WERI-Rb-1 (cell line): ENCODE measurements at regions not wholly inside any gene's neighbourhood (a gene's known extent, or its start where the extent isn't known, plus 50 kb on each side); places are given as distances from the start of the nearest gene placed in this dataset.
"Not testable (repeated sequence)": the region's sequence is repeated elsewhere in the genome, so short reads cannot be mapped to it uniquely, and the experiment has no call there.

Experiments
- DNase-seq: peaks from one replicate; pipeline ENCODE4 v3.0.0-alpha.2; 2020
- H3K27ac ChIP-seq: fragments of 250-450 bp; sonication (Bioruptor Pico); 2 replicates; pipeline ENCODE4 v1.5.1; 2020; ENCODE audit warnings: mild to moderate bottlenecking, moderate library complexity
- H3K27me3 ChIP-seq: fragments of 250-450 bp; sonication (Bioruptor Pico); 2 replicates; pipeline ENCODE4 v1.5.1; 2021; ENCODE audit warnings: mild to moderate bottlenecking, low read depth, moderate library complexity; ENCODE audit not compliant: insufficient read depth, severe bottlenecking
- H3K36me3 ChIP-seq: fragments of 250-450 bp; sonication (Bioruptor Pico); 2 replicates; pipeline ENCODE4 v1.5.1; 2020; ENCODE audit warnings: mild to moderate bottlenecking, moderate library complexity
- H3K4me3 ChIP-seq: 2 replicates; pipeline ENCODE4 v1.5.1; 2011; ENCODE audit warnings: low read depth, mild to moderate bottlenecking, control low read depth, low read length
- H3K9me3 ChIP-seq: fragments of 250-450 bp; sonication (Bioruptor Pico); 2 replicates; pipeline ENCODE4 v1.5.1; 2021; ENCODE audit warnings: mild to moderate bottlenecking, moderate library complexity; ENCODE audit not compliant: severe bottlenecking
- TF ChIP-seq, protein P1 (sequence below): IDR thresholded peaks from 2 replicates; pipeline ENCODE4 v1.5.1; 2011; ENCODE audit warnings: low read depth, mild to moderate bottlenecking, control low read depth, inconsistent platforms, low read length

DNA sequence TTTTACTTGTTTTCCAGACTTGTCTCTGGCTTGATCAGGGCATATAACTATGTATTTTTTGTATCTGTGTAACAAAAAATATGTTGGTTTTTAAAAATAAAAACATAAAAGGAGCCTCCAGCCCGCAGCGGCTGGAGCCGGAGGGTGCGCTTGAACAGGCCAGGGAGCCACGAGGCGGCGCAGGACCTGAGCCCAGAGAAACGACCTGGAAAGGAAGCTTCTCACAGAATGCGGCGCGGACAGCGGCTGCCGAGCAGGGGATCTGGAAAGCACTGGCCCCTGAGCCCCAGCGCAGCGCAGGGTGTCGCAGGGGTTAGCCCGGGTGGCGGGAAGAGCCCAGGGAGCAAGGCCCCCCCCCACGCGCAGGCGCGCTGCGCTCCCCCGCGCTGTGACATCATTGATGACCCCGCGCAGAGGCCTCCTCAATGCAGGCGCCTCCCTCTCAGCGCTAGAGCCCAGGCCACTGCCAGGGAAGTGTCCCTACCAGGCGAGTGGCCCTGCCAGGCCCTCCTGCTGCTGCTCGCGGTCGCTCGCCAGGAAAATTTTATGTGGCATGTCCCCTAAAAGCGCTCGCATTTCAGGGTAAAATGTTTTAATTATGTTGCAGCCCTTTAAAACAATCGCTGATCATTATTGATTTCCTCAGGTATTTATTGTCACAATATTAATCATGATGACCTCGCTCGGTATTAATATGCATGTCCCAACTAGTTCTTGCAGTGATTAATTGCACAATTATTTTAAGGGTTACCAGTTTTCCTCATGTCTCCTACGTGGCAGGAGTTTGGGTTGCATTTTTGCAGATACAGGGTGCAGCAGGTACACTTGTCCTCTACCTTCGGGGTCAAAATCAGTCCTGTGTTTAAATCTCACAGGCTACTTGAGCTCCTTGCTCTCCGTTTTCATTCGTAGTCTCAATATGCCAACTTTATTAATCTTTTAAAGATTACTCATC, 134.2 kb downstream of the USP22 start:
- Histone ChIP-seq H3K27me3 (no peaks in the 10 kb centered on the region), H3K36me3 (no peaks in the 10 kb centered on the region), H3K9me3 (no peaks in the 10 kb centered on the region), H3K27ac (peak overlapping the region; percentile 74), H3K4me3 (peak overlapping the region; percentile 37)
- TF ChIP-seq, protein P1, sequence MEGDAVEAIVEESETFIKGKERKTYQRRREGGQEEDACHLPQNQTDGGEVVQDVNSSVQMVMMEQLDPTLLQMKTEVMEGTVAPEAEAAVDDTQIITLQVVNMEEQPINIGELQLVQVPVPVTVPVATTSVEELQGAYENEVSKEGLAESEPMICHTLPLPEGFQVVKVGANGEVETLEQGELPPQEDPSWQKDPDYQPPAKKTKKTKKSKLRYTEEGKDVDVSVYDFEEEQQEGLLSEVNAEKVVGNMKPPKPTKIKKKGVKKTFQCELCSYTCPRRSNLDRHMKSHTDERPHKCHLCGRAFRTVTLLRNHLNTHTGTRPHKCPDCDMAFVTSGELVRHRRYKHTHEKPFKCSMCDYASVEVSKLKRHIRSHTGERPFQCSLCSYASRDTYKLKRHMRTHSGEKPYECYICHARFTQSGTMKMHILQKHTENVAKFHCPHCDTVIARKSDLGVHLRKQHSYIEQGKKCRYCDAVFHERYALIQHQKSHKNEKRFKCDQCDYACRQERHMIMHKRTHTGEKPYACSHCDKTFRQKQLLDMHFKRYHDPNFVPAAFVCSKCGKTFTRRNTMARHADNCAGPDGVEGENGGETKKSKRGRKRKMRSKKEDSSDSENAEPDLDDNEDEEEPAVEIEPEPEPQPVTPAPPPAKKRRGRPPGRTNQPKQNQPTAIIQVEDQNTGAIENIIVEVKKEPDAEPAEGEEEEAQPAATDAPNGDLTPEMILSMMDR: peak; percentile 48
- DNase-seq: peak; percentile 91

DNA sequence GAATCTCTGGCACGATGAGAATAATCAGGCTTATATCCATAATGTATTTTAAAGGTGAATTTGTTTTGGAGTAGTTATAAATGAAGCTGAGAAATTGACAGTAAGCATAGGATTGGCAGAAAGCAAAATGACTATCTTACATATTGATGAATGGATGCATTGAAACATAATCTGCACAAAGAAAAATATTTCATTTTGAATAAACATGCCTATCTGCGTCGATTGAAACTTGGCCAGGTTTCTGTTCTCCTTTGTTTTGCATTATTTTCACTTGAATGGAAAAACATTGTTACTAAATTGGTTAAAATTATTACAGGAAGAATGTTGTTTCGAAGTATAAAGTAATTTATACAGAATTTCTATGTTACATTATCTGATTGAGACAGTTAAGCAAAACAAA, 128.2 kb downstream of the USP22 start:
- no peaks in the 10 kb centered on the region for H3K36me3 ChIP-seq
- no peak overlapping the region for H3K4me3 ChIP-seq
- TF ChIP-seq, protein P1: no peak
- H3K9me3 ChIP-seq: peaks cover 3% of the 10 kb centered on the region
- H3K27me3 ChIP-seq: no peaks in the 10 kb centered on the region
- no peak for DNase-seq
- no peak overlapping the region for H3K27ac ChIP-seq

DNA sequence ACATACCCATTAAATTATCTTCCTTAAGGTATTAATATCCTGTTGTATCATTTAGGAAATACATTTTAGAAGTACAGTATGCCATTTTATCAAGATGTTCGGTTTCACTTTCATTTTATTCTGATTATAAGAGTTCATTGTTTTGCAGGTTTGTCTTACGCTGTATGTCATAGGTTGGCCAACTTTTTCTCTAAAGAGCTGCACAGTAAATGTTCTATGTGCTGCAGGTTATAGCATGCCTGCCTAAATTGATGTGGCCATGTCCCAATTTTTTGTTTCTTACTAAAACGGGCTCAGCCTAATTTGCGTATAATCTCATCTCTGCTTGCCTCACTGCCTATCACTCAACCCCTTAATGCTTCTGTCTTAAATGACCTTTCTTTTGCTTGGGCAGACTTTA, 126.4 kb downstream of the USP22 start:
- peaks cover 3% of the 10 kb centered on the region for H3K9me3 ChIP-seq
- no peak overlapping the region for H3K27ac ChIP-seq
- TF ChIP-seq, protein P1: no peak
- H3K36me3 ChIP-seq: no peaks in the 10 kb centered on the region
- H3K27me3 ChIP-seq: no peaks in the 10 kb centered on the region
- no peak for DNase-seq
- no peak overlapping the region for H3K4me3 ChIP-seq

- H3K36me3 ChIP-seq, H3K27me3 ChIP-seq, DNase-seq, H3K9me3 ChIP-seq, H3K4me3 ChIP-seq, H3K27ac ChIP-seq: not testable (repeated sequence)
Observed at GRCh38 chr17:20917610-20918306, 125.1 kb downstream of the USP22 start.

DNA sequence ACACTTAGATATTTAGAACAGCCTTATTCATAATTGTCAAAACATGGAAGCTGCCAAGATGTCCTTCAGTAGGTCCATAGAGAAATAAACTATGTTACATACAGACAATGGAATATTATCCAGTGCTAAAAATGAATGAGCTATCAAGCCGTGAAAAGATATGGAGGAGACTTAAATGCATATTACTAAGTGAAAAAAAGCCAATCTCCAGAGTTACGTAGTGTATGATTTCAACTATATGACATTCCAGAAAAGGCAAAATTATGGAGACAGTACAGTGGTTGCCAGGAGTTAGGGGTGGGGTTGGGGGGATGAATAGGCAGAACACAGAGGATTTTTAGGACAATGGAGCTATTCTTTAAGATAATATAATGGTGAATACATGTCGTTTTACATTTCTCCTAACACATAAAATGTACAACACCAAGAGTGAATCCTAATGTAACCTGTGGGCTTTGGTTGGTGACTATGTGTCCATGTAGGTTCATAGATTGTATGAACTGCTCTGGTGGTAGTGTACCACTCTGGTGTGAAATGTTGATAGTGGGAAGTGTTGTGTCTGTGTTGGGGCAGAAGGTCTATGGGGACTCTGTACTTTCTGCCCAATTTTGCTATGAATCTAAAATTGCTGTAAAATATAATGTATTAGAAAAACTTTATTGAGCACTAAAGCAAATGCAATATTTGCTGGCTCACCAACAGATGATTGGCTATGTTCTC, 122.6 kb downstream of the USP22 start:
- no peak overlapping the region for H3K4me3 ChIP-seq
- H3K9me3 ChIP-seq: peaks cover 3% of the 10 kb centered on the region
- TF ChIP-seq, protein P1: no peak
- no peaks in the 10 kb centered on the region for H3K27me3 ChIP-seq
- H3K27ac ChIP-seq: no peak overlapping the region
- H3K36me3 ChIP-seq: no peaks in the 10 kb centered on the region
- DNase-seq: no peak

GRCh38 chr17:20920815-20921199, 122.0 kb downstream of the USP22 start:
- TF ChIP-seq, protein P1: no peak
- no peak overlapping the region for H3K27ac ChIP-seq
- H3K27me3 ChIP-seq: no peaks in the 10 kb centered on the region
- no peak for DNase-seq
- H3K36me3 ChIP-seq: no peaks in the 10 kb centered on the region
- peaks cover 3% of the 10 kb centered on the region for H3K9me3 ChIP-seq
- H3K4me3 ChIP-seq: no peak overlapping the region
